Right cardiac atrium (tissue), 5 donors: ENCODE measurements at regions not wholly inside any gene's neighbourhood (a gene's known extent, or its start where the extent isn't known, plus 50 kb on each side); places are given as distances from the start of the nearest gene placed in this dataset.
A peak's percentile ranks its signal among the peaks of the same experiment; 100 is the strongest.

Experiments used
- ATAC-seq, 2 donors: fragments of 200-7000 bp; cut with Tn5 transposase; one replicate each; pipeline versions ENCODE4 v1.8.0 to v1.9.1; 2020; ENCODE audit warnings: moderate library complexity in 2 of 2, mild to moderate bottlenecking in 1 of 2
- DNase-seq, 3 donors: peaks; one replicate each; pipeline ENCODE4 v3.0.0-alpha.2; 2020
- H3K27ac ChIP-seq: one replicate; pipeline ENCODE4 v1.5.1; 2013; ENCODE audit warnings: mild to moderate bottlenecking, low read length, control low read depth, moderate library complexity
- H3K27me3 ChIP-seq: one replicate; pipeline ENCODE4 v1.6.1; 2013; ENCODE audit not compliant: control insufficient read depth, insufficient read depth
- H3K4me1 ChIP-seq: one replicate; pipeline ENCODE4 v1.6.1; 2013; ENCODE audit warnings: low read length; ENCODE audit not compliant: control insufficient read depth, insufficient read depth
- H3K4me3 ChIP-seq: one replicate; pipeline ENCODE4 v1.5.1; 2013; ENCODE audit warnings: low read length, control low read depth
- H3K9me3 ChIP-seq: one replicate; pipeline ENCODE4 v1.6.1; 2013; ENCODE audit warnings: low read length; ENCODE audit not compliant: control insufficient read depth
- WGBS: extraction: QIAGEN DNeasy Blood & Tissue Kit; methylation state at CpG from one replicate; pipeline ENCODE4 v1.1.7; 2013; 5-methylcytosine and 5-hydroxymethylcytosine counted together
- intact Hi-C, 4 donors: fragments of 100-400 bp; cut with DNase I; formaldehyde crosslinking; loops; one replicate each; pipeline versions ENCODE4 v1.11.0 to v1.14.0; 2022 to 2023
- donor health status: healthy with polysubstance abuse.
- donor health status: DM: no; HTN: yes; CAD: no.
- donor health status: DM: no; HTN: no; CAD: no.
- donor health status: DM: no; HTN: yes; CAD: no; lungs with severe emphysema.
- donor health status: DM: yes; HTN: yes; CAD: no.

- H3K4me3 ChIP-seq, result no peak overlapping the region
- WGBS, result 45% methylated on average over 5 of the region's 5 CpGs
- H3K27me3 ChIP-seq, result no peaks in the 10 kb centered on the region
- H3K27ac ChIP-seq, result peak overlapping the region; percentile 24
- intact Hi-C loops, result no loop called here
- peaks cover 2% of the 10 kb centered on the region for H3K4me1 ChIP-seq
- ATAC-seq, result peak; percentile 86 to 89
- H3K9me3 ChIP-seq, result no peaks in the 10 kb centered on the region
- DNase-seq, result peak; percentile 44 to 79 (median 78)
These were observed 175.8 kb upstream of the LRFN2 start for GRCh38 chr6:40762981-40763380.

DNA sequence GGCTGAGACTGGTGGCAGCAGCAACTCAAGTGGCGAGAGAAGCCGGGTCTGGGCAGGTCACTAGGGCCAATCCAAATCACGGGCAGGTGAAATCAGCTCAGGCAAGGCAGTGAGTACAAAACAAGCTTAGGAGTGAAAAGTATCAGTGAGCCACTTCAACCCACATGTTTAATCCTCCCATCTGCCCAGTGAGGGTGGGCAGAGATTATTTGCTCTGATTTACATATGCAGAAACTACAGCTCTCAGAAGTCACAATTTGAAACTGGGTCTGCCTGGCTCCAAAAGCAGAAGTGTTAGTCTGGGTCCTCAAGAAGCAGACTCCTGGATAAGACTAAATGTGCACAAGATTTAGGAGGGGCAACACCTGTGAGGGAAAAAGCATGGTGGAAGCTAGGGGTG, 173.7 kb upstream of the LRFN2 start:
- Histone ChIP-seq H3K9me3 (no peaks in the 10 kb centered on the region), H3K4me3 (no peak overlapping the region), H3K27ac (no peak overlapping the region), H3K27me3 (no peaks in the 10 kb centered on the region), H3K4me1 (peaks cover 2% of the 10 kb centered on the region)
- DNase-seq (no peak), ATAC-seq (no peak)
- intact Hi-C loops, result no loop called here
- 92% methylated on average over 3 of the region's 3 CpGs for WGBS

- Histone ChIP-seq H3K27me3 (no peaks in the 10 kb centered on the region), H3K9me3 (no peaks in the 10 kb centered on the region), H3K27ac (no peak overlapping the region), H3K4me3 (no peak overlapping the region), H3K4me1 (peaks cover 2% of the 10 kb centered on the region)
- 85% methylated on average over 5 of the region's 5 CpGs for WGBS
- intact Hi-C loops, result no loop called here
- no peak for DNase-seq
- ATAC-seq, result no peak
These were observed 172.7 kb upstream of the LRFN2 start for GRCh38 chr6:40759838-40760237.

DNA sequence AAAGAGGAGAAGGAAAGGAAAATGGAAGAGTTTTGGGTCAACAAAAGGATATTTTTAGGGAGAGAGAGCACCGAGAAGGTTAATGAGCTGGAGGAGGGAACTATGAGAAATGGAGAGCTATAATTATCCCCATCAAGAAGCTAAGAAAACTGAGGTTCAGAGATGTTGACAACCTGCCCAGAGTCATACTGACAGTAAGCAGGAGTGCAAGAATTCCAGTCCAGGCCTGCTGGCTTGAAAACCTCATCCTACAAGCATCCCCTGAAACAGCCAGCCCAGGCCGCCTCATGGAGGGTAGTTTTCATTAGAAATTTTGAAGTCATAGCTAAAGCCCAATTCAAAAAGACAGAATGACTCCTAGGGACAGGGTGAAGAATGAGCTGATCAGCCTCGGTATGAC, 172.1 kb upstream of the LRFN2 start:
- ATAC-seq, result no peak
- H3K27ac ChIP-seq, result no peak overlapping the region
- H3K4me1 ChIP-seq, result peaks cover 2% of the 10 kb centered on the region
- intact Hi-C loops, result no loop called here
- H3K27me3 ChIP-seq, result no peaks in the 10 kb centered on the region
- WGBS, result 73% methylated on average over 3 of the region's 3 CpGs
- H3K4me3 ChIP-seq, result no peak overlapping the region
- DNase-seq, result no peak
- no peaks in the 10 kb centered on the region for H3K9me3 ChIP-seq

DNA sequence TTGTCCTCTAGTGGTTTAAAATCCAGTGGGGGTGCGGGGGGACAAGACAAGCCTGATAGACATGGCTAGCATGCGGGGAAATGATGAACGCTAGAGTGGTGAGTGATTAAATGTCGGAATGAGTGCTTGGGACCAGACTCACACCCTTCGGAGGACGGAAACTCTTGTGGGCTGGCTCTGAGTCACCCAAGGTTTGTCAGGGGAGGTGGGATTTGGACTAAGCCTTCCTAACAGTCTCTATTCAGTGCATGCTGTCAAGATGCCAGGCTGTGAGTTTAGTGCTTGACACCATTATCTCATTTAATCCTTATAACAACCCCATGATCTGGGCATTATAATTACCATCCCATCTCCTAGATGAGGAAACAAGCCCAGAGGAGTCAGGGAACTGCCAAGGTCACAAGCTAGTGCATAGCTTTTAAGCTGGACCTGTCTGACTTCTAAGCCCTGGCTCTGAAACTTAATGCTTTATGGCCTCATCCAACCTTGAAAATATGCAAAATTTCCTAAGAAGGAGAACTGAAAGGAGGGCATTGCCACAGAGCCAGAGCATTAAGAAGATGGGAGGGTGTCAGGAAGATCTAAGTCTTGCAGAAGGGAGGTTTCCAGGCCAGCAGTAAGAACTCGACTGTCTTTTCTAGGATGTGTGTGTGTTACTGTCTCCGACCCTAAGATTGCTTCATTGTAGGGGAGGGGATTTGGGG, 168.7 kb upstream of the LRFN2 start:
- H3K4me3 ChIP-seq, result no peak overlapping the region
- H3K27me3 ChIP-seq, result no peaks in the 10 kb centered on the region
- H3K4me1 ChIP-seq, result no peaks in the 10 kb centered on the region
- DNase-seq (no peak), ATAC-seq (no peak)
- intact Hi-C loops, result no loop called here
- WGBS, result 70% methylated on average over 8 of the region's 8 CpGs
- H3K27ac ChIP-seq, result no peak overlapping the region
- H3K9me3 ChIP-seq, result no peaks in the 10 kb centered on the region

GRCh38 chr6:40755046-40755681, 168.0 kb upstream of the LRFN2 start:
- ATAC-seq (no peak), DNase-seq (no peak)
- WGBS, result 27% methylated on average over 20 of the region's 20 CpGs
- no peak overlapping the region for H3K27ac ChIP-seq
- H3K4me1 ChIP-seq, result no peaks in the 10 kb centered on the region
- intact Hi-C loops, result no loop called here
- no peaks in the 10 kb centered on the region for H3K27me3 ChIP-seq
- H3K4me3 ChIP-seq, result no peak overlapping the region
- no peaks in the 10 kb centered on the region for H3K9me3 ChIP-seq

DNA sequence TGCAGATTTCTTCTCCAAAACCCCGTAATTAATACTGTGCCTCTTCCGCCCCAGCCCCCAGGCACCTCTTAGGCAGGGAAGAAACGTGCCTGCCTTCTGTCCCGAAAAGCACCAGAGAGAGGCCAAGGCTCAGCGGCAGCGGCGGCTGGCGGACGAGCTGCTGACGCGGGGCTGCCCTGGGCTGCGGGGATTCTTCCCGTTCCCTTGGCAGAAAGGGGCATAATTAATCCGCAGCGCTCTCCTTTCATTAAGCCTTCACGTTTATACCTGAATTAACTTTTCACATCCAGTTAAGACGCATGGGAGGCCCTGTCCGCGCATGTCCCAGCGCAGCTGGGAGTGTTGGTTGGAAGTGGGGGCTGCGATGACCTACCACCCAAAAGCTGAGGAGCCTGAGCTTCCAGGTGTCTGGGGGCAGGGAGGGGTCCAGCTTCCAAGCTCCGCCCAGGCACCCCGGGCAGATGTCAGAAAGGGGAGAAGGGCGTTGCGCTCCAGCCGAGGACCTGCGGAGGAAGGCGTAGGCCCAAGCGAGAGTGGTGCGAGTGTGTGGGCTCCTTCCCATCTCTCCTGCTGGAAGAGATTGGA, 167.4 kb upstream of the LRFN2 start:
- Histone ChIP-seq H3K27ac (no peak overlapping the region), H3K9me3 (no peaks in the 10 kb centered on the region), H3K4me1 (no peaks in the 10 kb centered on the region), H3K27me3 (no peaks in the 10 kb centered on the region), H3K4me3 (no peak overlapping the region)
- intact Hi-C loops, result no loop called here
- DNase-seq (no peak), ATAC-seq (no peak)
- 48% methylated on average over 30 of the region's 30 CpGs for WGBS

DNA sequence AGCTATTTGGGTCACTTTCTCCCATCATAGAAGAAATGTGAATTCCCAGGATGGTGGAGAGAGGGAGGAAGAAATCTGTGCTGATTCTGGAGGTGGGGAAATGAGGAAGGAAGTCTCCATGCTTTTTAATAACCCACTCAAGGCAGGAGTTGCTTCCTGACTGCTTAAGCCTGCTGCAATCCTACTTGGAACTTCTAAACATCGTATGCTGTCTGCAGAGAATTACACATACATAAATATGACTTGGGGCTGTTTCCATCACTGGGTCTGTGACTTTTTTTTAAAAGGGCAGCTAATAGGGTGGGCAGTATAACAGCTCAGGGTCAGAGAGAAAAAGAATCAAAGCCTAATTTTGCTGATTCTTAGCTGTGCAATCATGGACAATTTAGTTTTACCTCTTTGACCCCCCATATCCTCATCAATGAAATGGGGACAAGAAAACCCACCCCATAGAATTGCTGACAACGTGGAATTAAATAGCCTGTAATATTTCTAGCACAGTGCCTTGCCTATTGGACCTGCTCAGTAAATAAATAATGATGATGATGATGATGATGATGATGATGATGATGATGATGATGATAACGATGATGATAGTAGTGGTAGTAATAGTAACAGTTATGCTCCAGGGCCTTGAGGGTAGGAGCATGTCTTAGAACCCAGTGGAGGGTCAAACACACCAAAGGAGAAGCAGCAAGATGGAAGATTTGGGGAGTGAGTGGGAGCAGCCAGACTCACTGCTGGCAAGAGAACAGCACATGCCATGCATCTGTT, 166.7 kb upstream of the LRFN2 start:
- no peak overlapping the region for H3K4me3 ChIP-seq
- WGBS, result 64% methylated on average over 3 of the region's 3 CpGs
- DNase-seq (no peak), ATAC-seq (no peak)
- H3K9me3 ChIP-seq, result no peaks in the 10 kb centered on the region
- H3K27ac ChIP-seq, result no peak overlapping the region
- no peaks in the 10 kb centered on the region for H3K27me3 ChIP-seq
- H3K4me1 ChIP-seq, result no peaks in the 10 kb centered on the region
- intact Hi-C loops, result no loop called here

DNA sequence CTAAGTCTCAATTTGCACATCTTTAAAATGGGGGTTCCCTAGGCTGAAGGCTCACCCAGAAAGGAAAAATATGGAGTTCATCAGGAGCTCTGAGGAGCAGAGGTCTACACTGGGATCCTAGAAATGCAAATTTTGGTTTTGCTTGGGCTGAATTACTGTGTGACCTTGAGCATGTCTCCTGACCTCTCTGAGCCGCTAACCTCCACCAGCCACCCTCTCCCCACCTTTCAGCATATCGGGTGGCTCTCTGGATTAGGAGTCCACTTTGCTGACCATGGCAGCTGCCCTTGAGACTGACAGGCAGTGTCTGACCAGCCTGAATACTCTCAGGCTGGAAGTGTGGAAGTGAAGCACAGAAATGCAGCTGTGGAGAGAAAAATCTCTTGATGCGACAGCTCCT, 165.9 kb upstream of the LRFN2 start:
- ATAC-seq, result no peak

GRCh38 chr6:40744835-40745234, 157.7 kb upstream of the LRFN2 start:
- intact Hi-C loops, result no loop called here
- Histone ChIP-seq H3K9me3 (no peaks in the 10 kb centered on the region), H3K27me3 (no peaks in the 10 kb centered on the region), H3K27ac (no peak overlapping the region), H3K4me3 (no peak overlapping the region), H3K4me1 (no peaks in the 10 kb centered on the region)
- WGBS, result 52% methylated on average over 4 of the region's 4 CpGs
- no peak for DNase-seq
- peak in 1 of 2 donors; percentile 25 for ATAC-seq

More for the DNA sequence above, 165.9 kb upstream of the LRFN2 start:
- DNase-seq, result no peak
- intact Hi-C loops, result no loop called here
- Histone ChIP-seq H3K27ac (no peak overlapping the region), H3K4me3 (no peak overlapping the region), H3K27me3 (no peaks in the 10 kb centered on the region), H3K9me3 (no peaks in the 10 kb centered on the region), H3K4me1 (no peaks in the 10 kb centered on the region)
- WGBS, result 87% methylated on average over 3 of the region's 3 CpGs
